ENCODE measurements at regions not wholly inside any gene's neighbourhood (a gene's known extent, or its start where the extent isn't known, plus 50 kb on each side); places are given as distances from the start of the nearest gene placed in this dataset.

DNA sequence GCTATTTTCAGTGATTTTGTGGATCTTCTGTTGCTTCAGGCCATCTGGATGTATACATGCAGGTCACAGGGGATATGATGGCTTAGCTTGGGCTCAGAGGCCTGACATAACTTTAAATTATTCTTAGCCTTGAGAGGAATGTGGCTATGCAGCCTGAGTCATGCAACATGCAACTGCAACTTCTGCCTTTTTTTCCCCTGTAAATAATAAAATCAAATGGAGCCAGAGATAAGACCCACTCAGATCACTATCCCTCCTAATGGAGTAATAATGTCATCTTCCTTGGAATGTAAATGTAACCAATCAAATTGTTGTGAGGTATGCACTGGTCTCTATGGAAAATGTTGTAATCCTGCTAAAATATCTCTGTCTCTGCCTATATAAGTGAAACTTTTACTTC, 54.9 kb downstream of the MAGEB17 start:
- no peak for DNase-seq

GRCh38 chrX:16223385-16223784, 56.1 kb downstream of the MAGEB17 start:
- no peak for DNase-seq

- peak; percentile 7 for DNase-seq
Observed at GRCh38 chrX:16239211-16239610, 71.9 kb downstream of the MAGEB17 start.

DNA sequence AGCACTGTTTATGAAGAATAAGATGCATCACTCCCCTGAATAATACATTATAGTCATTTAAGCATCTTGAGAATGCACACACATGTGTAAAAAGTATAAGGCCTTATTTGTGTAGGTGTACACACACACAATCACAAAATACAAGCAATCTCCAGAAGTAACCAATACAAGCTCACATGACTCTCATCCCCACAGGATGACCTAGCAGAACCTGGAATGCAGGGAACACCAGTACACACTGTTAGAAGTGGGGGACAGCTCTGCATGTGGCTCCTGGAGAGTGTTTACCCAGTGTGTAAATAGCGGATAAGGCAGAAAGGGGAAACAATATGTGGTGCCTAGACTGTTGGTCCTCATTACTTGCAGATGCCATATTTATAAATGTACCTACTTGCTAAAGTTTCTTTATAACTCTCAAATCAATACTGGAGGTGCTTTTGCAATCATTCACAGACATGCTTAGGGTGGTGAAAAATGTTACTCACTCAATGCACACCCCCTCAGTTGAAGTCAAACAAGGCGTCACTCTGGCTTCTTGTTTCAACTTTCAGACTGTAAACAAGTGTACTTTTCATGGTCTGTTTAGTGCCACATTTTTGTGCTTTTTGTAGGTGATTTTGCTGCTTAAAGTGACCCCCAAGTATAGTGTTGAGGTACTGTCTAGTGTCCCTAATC, 73.1 kb downstream of the MAGEB17 start:
- no peak for DNase-seq

- DNase-seq: no peak
Observed at GRCh38 chrX:16240968-16241367, 73.7 kb downstream of the MAGEB17 start.

GRCh38 chrX:16250296-16250695, 83.0 kb downstream of the MAGEB17 start:
- no peak for DNase-seq

GRCh38 chrX:16251782-16252181, 84.5 kb downstream of the MAGEB17 start:
- no peak for DNase-seq

- DNase-seq: no peak
Observed at GRCh38 chrX:16258882-16259281, 91.6 kb downstream of the MAGEB17 start.

GRCh38 chrX:16267431-16267830, 100.2 kb downstream of the MAGEB17 start:
- no peak for DNase-seq

DNA sequence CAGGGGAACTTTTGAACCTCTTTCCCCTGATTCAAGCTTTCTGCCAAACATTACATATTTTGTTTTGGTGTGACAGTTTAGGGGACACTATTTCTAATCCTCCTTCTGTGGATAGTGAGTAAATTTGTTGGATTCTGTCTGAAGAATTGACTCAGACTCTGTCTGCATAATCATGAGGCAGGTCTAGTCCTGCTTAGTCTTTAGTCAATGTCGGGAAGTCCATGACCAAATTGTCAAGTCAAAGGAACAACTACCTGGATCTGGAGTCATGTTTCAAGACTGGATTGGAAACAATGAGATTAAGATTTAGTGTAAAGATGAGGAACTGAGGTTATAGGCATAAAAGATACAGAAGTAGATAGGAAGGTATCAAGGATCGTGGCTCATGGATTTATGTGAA, 100.9 kb downstream of the MAGEB17 start:
- DNase-seq: no peak

GRCh38 chrX:16278927-16279326, 111.6 kb downstream of the MAGEB17 start:
- DNase-seq: peak; percentile 12

GRCh38 chrX:16282209-16282608, 114.9 kb downstream of the MAGEB17 start:
- DNase-seq: no peak

DNA sequence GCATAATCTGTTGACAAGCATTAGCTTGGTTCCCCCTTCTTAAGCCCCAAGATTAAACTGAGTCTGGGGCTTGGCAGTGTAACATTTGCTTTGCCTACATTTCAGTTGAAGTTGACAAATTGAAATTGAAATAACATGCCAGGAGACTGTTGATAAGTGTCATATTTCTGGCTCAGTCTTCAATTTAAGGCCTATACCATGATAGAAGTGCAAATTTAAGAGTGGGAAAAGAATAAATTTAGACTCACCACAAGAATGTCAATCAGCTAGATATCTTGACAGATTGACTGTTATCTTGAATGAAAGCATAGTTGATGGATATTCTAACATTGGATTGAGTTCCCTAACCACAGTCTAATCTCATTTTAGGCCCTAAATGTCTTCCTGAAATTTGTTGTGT, 117.6 kb downstream of the MAGEB17 start:
- DNase-seq: no peak

DNA sequence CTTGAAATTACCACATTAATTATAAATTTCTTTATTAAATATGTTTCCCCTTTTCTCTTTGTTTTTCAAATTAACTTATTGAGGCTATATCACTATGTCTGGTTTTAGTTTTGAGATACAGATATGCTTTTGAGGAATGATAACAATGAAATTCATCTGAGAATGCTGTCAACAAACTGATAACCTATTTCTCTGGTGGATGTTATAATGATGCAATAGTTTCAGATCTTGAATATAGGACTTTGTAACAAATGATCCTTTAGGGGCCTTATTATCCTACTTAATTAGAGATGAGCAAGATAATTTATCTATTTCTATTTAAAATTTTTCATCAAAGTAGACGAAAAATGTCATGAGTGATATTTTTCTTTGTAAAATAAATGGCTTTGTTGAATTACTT, 123.7 kb downstream of the MAGEB17 start:
- no peak for DNase-seq

- no peak for DNase-seq
Observed at GRCh38 chrX:16300831-16301230, 133.6 kb downstream of the MAGEB17 start.

DNA sequence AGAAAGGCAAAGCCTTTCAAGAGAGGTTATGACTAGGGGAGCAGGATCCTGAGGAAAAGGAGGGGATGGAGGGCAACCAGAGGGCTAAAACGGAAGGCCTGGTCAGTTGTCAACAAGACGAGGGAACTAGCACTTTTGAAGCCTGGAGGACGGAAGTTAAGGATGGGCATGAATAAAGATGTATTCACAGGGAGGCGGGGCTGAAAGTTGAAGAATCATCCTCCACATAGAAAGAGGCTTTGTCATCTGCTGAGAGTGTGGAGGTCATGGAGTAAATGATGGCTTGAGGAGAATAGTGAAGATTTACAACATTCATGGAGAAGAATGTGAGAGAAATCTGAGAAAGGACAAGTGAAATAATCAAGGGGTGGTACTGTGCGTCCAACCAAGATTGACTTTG, 137.5 kb downstream of the MAGEB17 start:
- DNase-seq: no peak

GRCh38 chrX:16305187-16305586, 137.9 kb downstream of the MAGEB17 start:
- DNase-seq: no peak

GRCh38 chrX:16307950-16308349, 140.7 kb downstream of the MAGEB17 start:
- DNase-seq: no peak

DNA sequence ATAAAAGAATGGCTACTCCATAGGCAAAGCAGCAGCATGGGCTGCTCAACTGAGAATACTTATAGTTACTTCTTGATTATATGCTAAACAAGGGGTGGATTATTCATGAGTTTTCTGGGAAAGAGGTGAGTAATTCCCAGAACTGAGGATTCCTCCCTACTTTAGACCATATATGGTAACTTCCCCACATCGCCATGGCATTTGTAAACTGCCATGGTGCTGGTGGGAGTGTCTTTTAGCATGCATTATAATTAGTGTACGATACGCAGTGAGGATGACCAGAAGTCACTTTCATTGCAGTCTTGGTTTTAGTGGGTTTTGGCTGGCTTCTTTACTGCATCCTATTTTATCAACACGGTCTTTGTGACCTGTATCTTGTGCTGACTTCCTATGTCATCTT, 141.5 kb downstream of the MAGEB17 start:
- no peak for DNase-seq

DNA sequence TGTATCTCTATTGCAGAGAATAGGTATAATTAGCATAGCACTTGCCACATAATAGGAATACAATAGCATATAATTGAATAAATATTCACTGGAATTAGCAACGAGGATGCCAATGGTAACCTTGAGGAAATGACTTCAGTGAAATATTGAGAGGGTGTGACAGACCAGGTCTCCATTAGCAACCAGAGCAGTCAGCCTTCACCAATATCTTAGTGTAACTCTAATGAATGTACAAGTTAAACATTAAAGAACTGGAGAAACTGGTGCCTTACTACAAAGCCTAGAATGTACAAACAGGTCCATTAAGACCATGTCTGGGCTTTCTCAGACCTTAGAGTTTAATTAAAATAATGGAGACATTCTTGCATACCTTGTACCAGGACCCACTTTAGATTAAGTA, 143.0 kb downstream of the MAGEB17 start:
- no peak for DNase-seq

- DNase-seq: no peak
Observed at GRCh38 chrX:16311671-16312070, 144.4 kb downstream of the MAGEB17 start.

DNA sequence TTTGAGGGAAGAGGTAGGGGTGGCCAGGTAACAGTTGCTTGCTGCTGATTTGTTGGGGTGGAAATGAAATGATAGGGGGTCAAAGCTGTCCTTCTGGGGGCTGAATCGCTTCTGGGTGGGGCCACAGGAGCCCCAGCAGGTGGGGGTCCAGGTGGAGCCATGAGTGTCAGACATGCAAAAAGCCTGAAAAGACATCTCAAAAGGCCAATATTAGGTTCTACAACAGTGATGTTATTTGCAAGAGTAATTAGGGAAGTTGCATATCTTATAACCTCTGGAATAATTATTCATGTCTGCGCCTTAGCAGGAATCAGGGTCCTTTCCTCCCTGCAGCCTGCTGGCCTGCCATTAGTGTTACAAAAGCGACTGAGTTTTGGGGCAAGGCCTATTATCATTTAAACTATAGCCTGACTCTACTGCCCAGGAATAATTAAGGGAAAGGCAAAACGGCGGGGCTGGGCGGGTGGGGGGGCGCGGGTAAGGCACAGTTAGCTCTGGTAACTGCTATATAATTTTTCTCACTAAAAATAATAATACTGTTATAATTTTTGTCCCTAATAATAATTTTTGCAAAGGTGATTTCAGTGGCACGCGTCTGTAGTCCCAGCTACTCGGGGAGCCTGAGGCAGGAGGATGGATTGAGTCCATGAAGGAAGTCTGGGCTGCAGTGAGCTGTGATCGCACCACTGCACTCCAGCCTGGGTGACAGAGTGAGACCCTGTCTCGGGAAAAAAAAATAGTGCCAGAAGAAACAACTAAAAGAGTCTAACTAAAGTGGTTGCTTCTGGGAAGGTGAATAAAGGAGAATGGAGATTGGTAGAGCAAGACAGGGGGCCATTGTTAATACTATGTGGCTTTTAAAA, 145.7 kb downstream of the MAGEB17 start:
- no peak for DNase-seq

DNA sequence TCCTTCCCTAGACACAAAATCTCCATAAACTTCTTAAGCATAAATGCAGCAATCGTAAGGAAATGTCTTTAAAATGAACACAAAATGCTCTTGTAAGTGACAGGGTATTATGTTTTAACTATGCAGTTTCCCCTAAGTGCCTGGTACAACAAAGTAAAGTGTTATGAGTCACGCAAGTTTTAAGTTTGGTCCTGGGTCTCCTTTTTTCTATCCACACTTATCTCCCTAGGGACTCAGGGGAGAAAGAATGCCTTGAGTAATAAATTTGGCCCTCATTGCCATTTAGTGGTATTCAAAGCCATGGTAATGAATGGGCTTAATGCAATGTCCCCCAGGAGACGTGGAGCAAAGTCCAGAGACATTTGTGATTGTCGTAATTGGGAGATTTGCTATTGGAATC, 149.1 kb downstream of the MAGEB17 start:
- DNase-seq: no peak

- no peak for DNase-seq
Observed at GRCh38 chrX:16319929-16320328, 152.6 kb downstream of the MAGEB17 start.

All from stimulated activated CD4-positive, alpha-beta T cell treated with anti-CD3 and anti-CD28 coated beads, Interleukin-15, amount 100 ng/mL, for 24 hours (primary cell).